ENCODE measurements at regions not wholly inside any gene's neighbourhood (a gene's known extent, or its start where the extent isn't known, plus 50 kb on each side); places are given as distances from the start of the nearest gene placed in this dataset.
"Not testable (repeated sequence)": the region's sequence is repeated elsewhere in the genome, so short reads cannot be mapped to it uniquely, and the experiment has no call there.

- no peak for DNase-seq (ENCODE audit: low read depth)
Measured at GRCh38 chr9:78122631-78123030, 91.0 kb upstream of the GNAQ start.

GRCh38 chr9:78121488-78121887 is 89.9 kb upstream of the GNAQ start:
- DNase-seq (ENCODE audit: low read depth) = peak; percentile 23

- no peak for DNase-seq (ENCODE audit: low read depth)
Measured at GRCh38 chr9:78118742-78119473, 87.3 kb upstream of the GNAQ start.

GRCh38 chr9:78115073-78115472 is 83.5 kb upstream of the GNAQ start:
- DNase-seq (ENCODE audit: low read depth) = no peak

GRCh38 chr9:78114581-78114980 is 83.0 kb upstream of the GNAQ start:
- no peak for DNase-seq (ENCODE audit: low read depth)

- no peak for DNase-seq (ENCODE audit: low read depth)
Measured at GRCh38 chr9:78112406-78112805, 80.8 kb upstream of the GNAQ start.

GRCh38 chr9:78112004-78112403 is 80.4 kb upstream of the GNAQ start:
- DNase-seq (ENCODE audit: low read depth) = no peak

GRCh38 chr9:78109075-78109474 is 77.5 kb upstream of the GNAQ start:
- no peak for DNase-seq (ENCODE audit: low read depth)

- not testable (repeated sequence) for DNase-seq (ENCODE audit: low read depth)
Measured at GRCh38 chr9:78106586-78106985, 75.0 kb upstream of the GNAQ start.

GRCh38 chr9:78103971-78104433 is 72.4 kb upstream of the GNAQ start:
- no peak for DNase-seq (ENCODE audit: low read depth)

GRCh38 chr9:78101247-78101646 is 69.6 kb upstream of the GNAQ start:
- no peak for DNase-seq (ENCODE audit: low read depth)

GRCh38 chr9:78097541-78097940 is 65.9 kb upstream of the GNAQ start:
- DNase-seq (ENCODE audit: low read depth) = no peak

- DNase-seq (ENCODE audit: low read depth) = no peak
Measured at GRCh38 chr9:78091731-78092130, 60.1 kb upstream of the GNAQ start.

GRCh38 chr9:78089111-78089510 is 57.5 kb upstream of the GNAQ start:
- DNase-seq (ENCODE audit: low read depth) = no peak

- DNase-seq (ENCODE audit: low read depth) = not testable (repeated sequence)
Measured at GRCh38 chr9:78088190-78088589, 56.6 kb upstream of the GNAQ start.
